ENCODE measurements at regions not wholly inside any gene's neighbourhood (a gene's known extent, or its start where the extent isn't known, plus 50 kb on each side); places are given as distances from the start of the nearest gene placed in this dataset.
A peak's percentile ranks its signal among the peaks of the same experiment; 100 is the strongest.

DNA sequence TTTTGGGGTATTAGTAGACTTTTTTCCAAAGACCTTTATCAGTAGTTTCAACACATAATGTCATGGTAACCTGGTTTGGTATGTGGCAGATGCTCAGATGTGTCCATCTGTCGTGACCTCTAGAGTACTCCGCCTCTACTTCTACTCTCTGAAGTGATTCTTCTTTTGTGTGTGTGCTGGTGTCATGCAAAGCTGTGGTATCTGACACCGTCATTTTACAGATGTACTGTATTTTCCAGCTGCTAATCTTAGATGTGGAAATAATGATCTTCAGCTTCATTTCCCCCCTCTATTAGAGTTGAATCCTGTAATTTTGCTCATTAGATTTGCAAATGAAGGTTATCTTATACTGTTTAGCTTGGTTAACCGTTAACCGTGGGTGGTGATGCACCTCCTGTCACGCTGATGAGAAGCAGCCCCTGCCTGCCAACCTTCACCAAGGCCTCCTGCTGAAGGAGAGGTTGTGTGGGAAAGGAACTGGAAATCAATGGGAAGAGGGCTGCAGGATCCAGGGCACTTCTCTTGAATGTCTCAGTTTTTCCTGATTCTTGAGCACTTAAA is 222.4 kb upstream of the AMIGO2 start:
- Histone ChIP-seq H3K36me3 (ENCODE audit: control insufficient read depth in 1 of 2, insufficient read depth in 2 of 2, low read depth in 1 of 2, low read length in 2 of 2) (no peaks in the 10 kb centered on the region), H3K14ac (ENCODE audit: low read length in 2 of 2) (no peak overlapping the region), H2AFZ (ENCODE audit: low read depth, low read length) (no peak overlapping the region), H2BK15ac (ENCODE audit: low read depth, poor library complexity, severe bottlenecking) (no peak overlapping the region), H4K91ac (ENCODE audit: low read length) (no peak overlapping the region), H2BK120ac (ENCODE audit: low read depth, low read length) (no peak overlapping the region), H3K79me1 (replicated peaks; ENCODE audit: low read length, poor library complexity, severe bottlenecking) (no peaks in the 10 kb centered on the region), H3K18ac (ENCODE audit: low read depth in 1 of 2, low read length in 2 of 2) (no peak overlapping the region), H4K8ac (ENCODE audit: low read length) (peak overlapping the region; percentile 17), H3K27ac (ENCODE audit: low read length, poor library complexity, severe bottlenecking) (peak overlapping the region; percentile 57), H3K9ac (ENCODE audit: low read length) (no peak overlapping the region), H3K4me1 (ENCODE audit: control insufficient read depth, insufficient read depth, low read depth, low read length) (peaks cover 9% of the 10 kb centered on the region), H2BK12ac (ENCODE audit: low read length in 2 of 2) (no peak overlapping the region), H3K4ac (ENCODE audit: low read depth in 1 of 2, low read length in 2 of 2) (no peak overlapping the region), H2AK5ac (ENCODE audit: low read length, severe bottlenecking) (no peak overlapping the region), H3K23ac (ENCODE audit: low read length in 2 of 2) (no peak overlapping the region), H3K9me3 (ENCODE audit: control insufficient read depth, low read length) (no peaks in the 10 kb centered on the region), H2BK5ac (ENCODE audit: low read depth, low read length, poor library complexity, severe bottlenecking) (no peak overlapping the region), H3K4me2 (ENCODE audit: low read length, poor library complexity, severe bottlenecking) (no peak overlapping the region), H3K4me3 (ENCODE audit: insufficient read depth in 1 of 2, low read depth in 1 of 2, low read length in 2 of 2) (no peak overlapping the region), H3K27me3 (ENCODE audit: control insufficient read depth in 1 of 2, insufficient read depth in 1 of 2, low read length in 2 of 2) (no peaks in the 10 kb centered on the region)
- WGBS = 18% methylated on average over 5 of the region's 6 CpGs
- no peak for DNase-seq

DNA sequence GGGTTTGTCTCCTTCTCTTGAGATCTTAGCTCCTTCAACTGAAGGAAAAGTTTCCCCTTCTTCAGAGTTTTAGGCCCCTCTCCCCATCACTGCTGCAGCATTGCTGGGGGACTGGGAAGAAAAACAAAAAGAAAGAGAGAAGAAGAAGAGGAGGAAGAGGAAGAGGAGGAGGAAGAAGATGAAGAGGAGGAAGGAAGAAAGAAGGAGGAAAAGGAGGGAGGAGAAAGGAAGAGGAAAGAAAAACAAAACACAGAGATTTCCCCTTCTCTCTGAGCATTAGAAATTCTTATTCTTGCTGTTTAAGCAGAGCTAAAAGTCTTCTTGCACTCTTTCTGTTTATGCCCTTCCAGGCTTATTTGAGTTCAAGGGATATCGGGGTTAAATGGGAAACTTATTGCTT is 219.8 kb upstream of the AMIGO2 start:
- Histone ChIP-seq H2BK15ac (ENCODE audit: low read depth, poor library complexity, severe bottlenecking) (no peak overlapping the region), H3K36me3 (ENCODE audit: control insufficient read depth in 1 of 2, insufficient read depth in 2 of 2, low read depth in 1 of 2, low read length in 2 of 2) (no peaks in the 10 kb centered on the region), H3K27me3 (ENCODE audit: control insufficient read depth in 1 of 2, insufficient read depth in 1 of 2, low read length in 2 of 2) (no peaks in the 10 kb centered on the region), H3K4me3 (ENCODE audit: insufficient read depth in 1 of 2, low read depth in 1 of 2, low read length in 2 of 2) (no peak overlapping the region), H2AFZ (ENCODE audit: low read depth, low read length) (no peak overlapping the region), H3K27ac (ENCODE audit: low read length, poor library complexity, severe bottlenecking) (no peak overlapping the region), H4K8ac (ENCODE audit: low read length) (no peak overlapping the region), H2BK120ac (ENCODE audit: low read depth, low read length) (no peak overlapping the region), H3K9me3 (ENCODE audit: control insufficient read depth, low read length) (no peaks in the 10 kb centered on the region), H3K4me1 (ENCODE audit: control insufficient read depth, insufficient read depth, low read depth, low read length) (peaks cover 7% of the 10 kb centered on the region), H3K14ac (ENCODE audit: low read length in 2 of 2) (no peak overlapping the region), H4K91ac (ENCODE audit: low read length) (no peak overlapping the region), H3K79me1 (replicated peaks; ENCODE audit: low read length, poor library complexity, severe bottlenecking) (no peaks in the 10 kb centered on the region), H3K18ac (ENCODE audit: low read depth in 1 of 2, low read length in 2 of 2) (no peak overlapping the region), H2BK5ac (ENCODE audit: low read depth, low read length, poor library complexity, severe bottlenecking) (no peak overlapping the region), H2BK12ac (ENCODE audit: low read length in 2 of 2) (no peak overlapping the region), H2AK5ac (ENCODE audit: low read length, severe bottlenecking) (no peak overlapping the region), H3K23ac (ENCODE audit: low read length in 2 of 2) (no peak overlapping the region), H3K4ac (ENCODE audit: low read depth in 1 of 2, low read length in 2 of 2) (no peak overlapping the region), H3K9ac (ENCODE audit: low read length) (no peak overlapping the region), H3K4me2 (ENCODE audit: low read length, poor library complexity, severe bottlenecking) (no peak overlapping the region)
- 86% methylated on average over 1 of the region's 1 CpG for WGBS
- no peak for DNase-seq

DNA sequence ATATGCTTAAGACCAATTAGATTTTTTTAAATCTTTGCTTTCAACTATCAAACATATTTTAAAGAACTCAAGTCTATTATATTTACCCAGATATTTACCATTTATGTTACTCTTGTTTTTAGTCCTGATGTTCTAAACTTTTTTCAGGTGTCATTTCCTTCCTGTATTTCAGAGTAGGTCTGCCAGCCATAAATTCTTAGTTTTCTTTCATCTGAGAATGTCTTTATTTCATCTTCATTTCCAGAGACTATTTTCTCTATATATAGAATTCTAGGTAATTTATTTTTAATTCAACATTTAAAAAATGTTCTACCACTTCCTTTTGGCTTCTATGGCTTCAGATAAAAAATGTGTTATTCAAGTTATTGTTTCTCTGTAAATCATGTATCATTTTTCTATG is 218.2 kb upstream of the AMIGO2 start:
- H3K9me3 ChIP-seq (ENCODE audit: control insufficient read depth, low read length) = no peaks in the 10 kb centered on the region
- no peaks in the 10 kb centered on the region for H3K36me3 ChIP-seq (ENCODE audit: control insufficient read depth in 1 of 2, insufficient read depth in 2 of 2, low read depth in 1 of 2, low read length in 2 of 2)
- no peak overlapping the region for H3K27ac ChIP-seq (ENCODE audit: low read length, poor library complexity, severe bottlenecking)
- H2BK12ac ChIP-seq (ENCODE audit: low read length in 2 of 2) = no peak overlapping the region
- no peak overlapping the region for H4K8ac ChIP-seq (ENCODE audit: low read length)
- H2AFZ ChIP-seq (ENCODE audit: low read depth, low read length) = no peak overlapping the region
- H3K4me3 ChIP-seq (ENCODE audit: insufficient read depth in 1 of 2, low read depth in 1 of 2, low read length in 2 of 2) = no peak overlapping the region
- H2BK120ac ChIP-seq (ENCODE audit: low read depth, low read length) = no peak overlapping the region
- H3K79me1 ChIP-seq (replicated peaks; ENCODE audit: low read length, poor library complexity, severe bottlenecking) = no peaks in the 10 kb centered on the region
- no peak overlapping the region for H2BK5ac ChIP-seq (ENCODE audit: low read depth, low read length, poor library complexity, severe bottlenecking)
- H3K9ac ChIP-seq (ENCODE audit: low read length) = no peak overlapping the region
- H3K18ac ChIP-seq (ENCODE audit: low read depth in 1 of 2, low read length in 2 of 2) = no peak overlapping the region
- no peak overlapping the region for H2AK5ac ChIP-seq (ENCODE audit: low read length, severe bottlenecking)
- H3K14ac ChIP-seq (ENCODE audit: low read length in 2 of 2) = no peak overlapping the region
- DNase-seq = no peak
- no peak overlapping the region for H4K91ac ChIP-seq (ENCODE audit: low read length)
- no peak overlapping the region for H2BK15ac ChIP-seq (ENCODE audit: low read depth, poor library complexity, severe bottlenecking)
- no peak overlapping the region for H3K4me2 ChIP-seq (ENCODE audit: low read length, poor library complexity, severe bottlenecking)
- H3K4ac ChIP-seq (ENCODE audit: low read depth in 1 of 2, low read length in 2 of 2) = no peak overlapping the region
- peaks cover 2% of the 10 kb centered on the region for H3K4me1 ChIP-seq (ENCODE audit: control insufficient read depth, insufficient read depth, low read depth, low read length)
- H3K23ac ChIP-seq (ENCODE audit: low read length in 2 of 2) = no peak overlapping the region
- no peaks in the 10 kb centered on the region for H3K27me3 ChIP-seq (ENCODE audit: control insufficient read depth in 1 of 2, insufficient read depth in 1 of 2, low read length in 2 of 2)

DNA sequence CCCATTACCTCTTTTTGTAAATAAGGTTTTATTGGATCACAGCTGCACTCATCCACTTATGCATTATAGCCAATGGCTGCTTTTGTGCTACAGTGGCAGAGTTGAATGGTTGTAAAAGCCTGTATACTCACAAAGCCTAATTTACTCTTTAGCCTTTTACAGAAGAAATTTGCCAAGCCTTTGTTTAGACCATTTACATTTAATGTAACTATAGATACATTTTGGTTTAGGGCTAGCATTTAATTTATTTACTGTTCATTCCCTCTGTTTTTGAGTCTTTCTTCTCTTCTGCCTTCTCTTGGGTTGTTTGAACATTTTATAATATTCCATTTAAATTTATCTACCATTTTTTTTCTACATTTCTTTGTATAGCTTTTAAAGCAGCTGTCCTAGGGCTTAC is 217.1 kb upstream of the AMIGO2 start:
- Histone ChIP-seq H3K36me3 (ENCODE audit: control insufficient read depth in 1 of 2, insufficient read depth in 2 of 2, low read depth in 1 of 2, low read length in 2 of 2) (no peaks in the 10 kb centered on the region), H4K8ac (ENCODE audit: low read length) (no peak overlapping the region), H3K18ac (ENCODE audit: low read depth in 1 of 2, low read length in 2 of 2) (no peak overlapping the region), H2AK5ac (ENCODE audit: low read length, severe bottlenecking) (no peak overlapping the region), H3K27ac (ENCODE audit: low read length, poor library complexity, severe bottlenecking) (no peak overlapping the region), H2BK120ac (ENCODE audit: low read depth, low read length) (no peak overlapping the region), H3K14ac (ENCODE audit: low read length in 2 of 2) (no peak overlapping the region), H3K4me2 (ENCODE audit: low read length, poor library complexity, severe bottlenecking) (no peak overlapping the region), H4K91ac (ENCODE audit: low read length) (no peak overlapping the region), H2BK15ac (ENCODE audit: low read depth, poor library complexity, severe bottlenecking) (no peak overlapping the region), H2AFZ (ENCODE audit: low read depth, low read length) (no peak overlapping the region), H3K4me1 (ENCODE audit: control insufficient read depth, insufficient read depth, low read depth, low read length) (no peaks in the 10 kb centered on the region), H3K27me3 (ENCODE audit: control insufficient read depth in 1 of 2, insufficient read depth in 1 of 2, low read length in 2 of 2) (no peaks in the 10 kb centered on the region), H3K79me1 (replicated peaks; ENCODE audit: low read length, poor library complexity, severe bottlenecking) (no peaks in the 10 kb centered on the region), H2BK12ac (ENCODE audit: low read length in 2 of 2) (no peak overlapping the region), H2BK5ac (ENCODE audit: low read depth, low read length, poor library complexity, severe bottlenecking) (no peak overlapping the region), H3K4me3 (ENCODE audit: insufficient read depth in 1 of 2, low read depth in 1 of 2, low read length in 2 of 2) (no peak overlapping the region), H3K9me3 (ENCODE audit: control insufficient read depth, low read length) (no peaks in the 10 kb centered on the region), H3K4ac (ENCODE audit: low read depth in 1 of 2, low read length in 2 of 2) (no peak overlapping the region), H3K23ac (ENCODE audit: low read length in 2 of 2) (no peak overlapping the region), H3K9ac (ENCODE audit: low read length) (no peak overlapping the region)
- no peak for DNase-seq
